ENCODE measurements at regions not wholly inside any gene's neighbourhood (a gene's known extent, or its start where the extent isn't known, plus 50 kb on each side); places are given as distances from the start of the nearest gene placed in this dataset.

DNA sequence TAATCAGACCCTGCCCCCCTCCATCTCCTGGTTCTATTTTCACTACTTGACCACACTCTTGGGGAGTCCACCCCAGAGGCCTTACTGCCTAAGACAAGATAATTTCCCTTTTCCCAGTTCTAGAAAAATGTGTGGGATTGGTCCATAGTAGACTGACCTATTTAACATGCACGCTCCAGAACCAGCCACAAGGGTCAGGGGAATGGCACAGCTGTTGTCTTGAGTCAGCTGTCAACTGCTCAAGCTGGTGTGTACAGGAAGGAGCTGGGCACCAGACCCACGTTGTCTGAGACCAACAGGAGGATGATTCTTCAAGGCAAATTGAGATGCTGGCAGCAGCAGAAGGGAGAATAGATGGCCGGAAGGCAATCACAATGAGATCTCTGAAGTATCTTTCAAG, 280.5 kb downstream of the UQCRFS1 start:
- H3K27ac ChIP-seq: no peak overlapping the region
- intact Hi-C loops (cut with DNase I): no loop called here
- H3K4me3 ChIP-seq: no peak overlapping the region
- H3K9ac ChIP-seq (ENCODE audit: low read depth in 2 of 2, low read length in 2 of 2): no peak overlapping the region
- H3K9me3 ChIP-seq: no peaks in the 10 kb centered on the region
- H3K4me1 ChIP-seq: no peaks in the 10 kb centered on the region
- no peak for TF ChIP-seq CTCF (IDR thresholded peaks at IDR 0.05)
- no peak for DNase-seq
- H3K27me3 ChIP-seq: no peaks in the 10 kb centered on the region
- H3K36me3 ChIP-seq: no peaks in the 10 kb centered on the region

- no peak overlapping the region for H3K27ac ChIP-seq
- H3K36me3 ChIP-seq: no peaks in the 10 kb centered on the region
- H3K9me3 ChIP-seq: no peaks in the 10 kb centered on the region
- TF ChIP-seq CTCF (IDR thresholded peaks at IDR 0.05): no peak
- H3K4me3 ChIP-seq: no peak overlapping the region
- no peaks in the 10 kb centered on the region for H3K27me3 ChIP-seq
- intact Hi-C loops (cut with DNase I): no loop called here
- no peak for DNase-seq
- H3K9ac ChIP-seq (ENCODE audit: low read depth in 2 of 2, low read length in 2 of 2): no peak overlapping the region
- H3K4me1 ChIP-seq: no peaks in the 10 kb centered on the region
These were observed 283.9 kb downstream of the UQCRFS1 start for GRCh38 chr19:28929006-28929405.

DNA sequence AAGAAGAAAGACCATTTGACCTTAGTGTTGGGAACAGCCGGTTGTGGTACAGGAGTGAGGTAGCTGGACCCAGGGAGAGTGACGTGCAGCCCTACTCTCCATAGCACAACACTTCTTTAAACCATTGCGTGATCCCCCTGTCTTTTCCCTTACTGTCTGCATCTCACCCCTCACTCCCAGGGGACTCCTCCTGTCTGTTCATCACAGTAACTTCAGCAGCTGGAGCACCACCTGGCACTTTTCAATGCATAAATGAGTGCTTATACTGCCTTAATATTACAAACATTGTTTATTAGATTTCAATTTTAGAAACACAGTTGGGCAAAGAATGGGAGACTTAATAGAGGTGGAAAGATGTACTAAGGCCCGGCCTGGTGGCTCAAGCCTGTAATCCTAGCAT, 285.5 kb downstream of the UQCRFS1 start:
- intact Hi-C loops (cut with DNase I): no loop called here
- TF ChIP-seq CTCF (IDR thresholded peaks at IDR 0.05): no peak
- Histone ChIP-seq H3K36me3 (no peaks in the 10 kb centered on the region), H3K27ac (no peak overlapping the region), H3K9ac (ENCODE audit: low read depth in 2 of 2, low read length in 2 of 2) (no peak overlapping the region), H3K27me3 (no peaks in the 10 kb centered on the region), H3K4me1 (no peaks in the 10 kb centered on the region), H3K4me3 (no peak overlapping the region), H3K9me3 (no peaks in the 10 kb centered on the region)
- no peak for DNase-seq

DNA sequence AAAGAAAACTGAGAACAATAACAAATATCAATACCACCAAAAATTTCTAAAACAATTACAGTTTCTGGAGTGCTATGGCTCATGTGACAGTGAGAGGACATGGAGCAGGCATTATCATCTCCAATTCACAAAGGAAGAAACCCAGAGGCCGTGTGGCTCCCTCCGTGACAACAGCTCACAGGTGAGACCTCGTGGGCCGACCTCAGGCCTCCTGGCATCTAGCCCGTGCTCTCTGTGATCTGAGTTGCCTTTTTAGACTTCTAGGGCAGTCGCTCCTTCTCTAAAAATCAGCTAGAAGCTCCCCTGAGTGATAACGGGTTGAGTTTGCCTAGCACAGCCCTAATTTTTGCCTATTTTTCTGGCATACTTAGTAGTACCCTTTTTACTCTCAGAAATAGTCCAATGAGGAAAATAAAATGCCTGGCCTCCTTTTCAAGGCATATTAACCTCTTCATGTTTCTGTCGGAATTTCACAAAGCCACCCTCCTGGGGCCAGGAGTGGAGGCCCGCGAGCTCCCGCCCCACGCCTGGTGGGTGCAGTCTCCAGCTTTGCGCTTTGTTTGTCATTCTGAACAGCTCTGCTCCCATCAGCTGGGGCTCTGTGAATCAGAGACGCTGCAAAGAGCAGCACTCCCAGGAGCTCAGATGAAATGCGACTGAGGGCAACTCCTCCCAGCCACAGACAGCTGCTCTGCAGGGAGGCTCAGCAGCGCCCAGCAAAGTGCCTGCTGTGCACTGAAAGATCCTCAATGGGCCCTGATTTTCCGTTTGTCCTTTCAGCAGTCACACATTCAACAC, 292.5 kb downstream of the UQCRFS1 start:
- H3K4me3 ChIP-seq: no peak overlapping the region
- no peaks in the 10 kb centered on the region for H3K36me3 ChIP-seq
- H3K27me3 ChIP-seq: no peaks in the 10 kb centered on the region
- intact Hi-C loops (cut with DNase I): no loop called here
- no peak overlapping the region for H3K27ac ChIP-seq
- H3K9ac ChIP-seq (ENCODE audit: low read depth in 2 of 2, low read length in 2 of 2): no peak overlapping the region
- H3K4me1 ChIP-seq: no peaks in the 10 kb centered on the region
- DNase-seq: no peak
- no peak for TF ChIP-seq CTCF (IDR thresholded peaks at IDR 0.05)
- no peaks in the 10 kb centered on the region for H3K9me3 ChIP-seq

- no peaks in the 10 kb centered on the region for H3K27me3 ChIP-seq
- intact Hi-C loops (cut with DNase I): no loop called here
These were observed 295.3 kb downstream of the UQCRFS1 start for GRCh38 chr19:28917621-28918020.

More at GRCh38 chr19:28917621-28918020, 295.3 kb downstream of the UQCRFS1 start:
- Histone ChIP-seq H3K27ac (no peak overlapping the region), H3K4me3 (no peak overlapping the region), H3K4me1 (no peaks in the 10 kb centered on the region), H3K9ac (ENCODE audit: low read depth in 2 of 2, low read length in 2 of 2) (no peak overlapping the region), H3K9me3 (no peaks in the 10 kb centered on the region), H3K36me3 (no peaks in the 10 kb centered on the region)
- no peak for DNase-seq
- TF ChIP-seq CTCF (IDR thresholded peaks at IDR 0.05): no peak
